ENCODE measurements at regions not wholly inside any gene's neighbourhood (a gene's known extent, or its start where the extent isn't known, plus 50 kb on each side); places are given as distances from the start of the nearest gene placed in this dataset.

DNA sequence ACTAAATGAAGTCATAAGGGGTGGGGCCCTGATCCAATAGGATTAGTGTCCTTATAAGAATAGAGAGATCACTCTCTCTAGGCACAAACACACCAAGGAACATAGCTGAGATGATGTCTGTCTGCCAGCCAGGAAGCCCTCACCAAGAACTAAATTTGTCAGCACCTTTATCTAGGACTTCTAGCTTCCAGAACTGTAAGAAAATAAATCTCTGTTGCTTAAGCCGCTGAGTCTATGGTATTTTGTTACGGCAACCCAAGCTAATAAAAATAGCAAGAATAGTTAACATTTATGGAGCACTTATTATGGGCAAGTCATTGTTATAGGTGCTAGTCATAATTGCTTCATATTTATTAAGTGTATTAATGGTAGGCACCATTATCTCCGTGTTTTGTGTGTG is 249.6 kb downstream of the MSRB3 start:
- Histone ChIP-seq H3K4me1 (ENCODE audit: control insufficient read depth, insufficient read depth, low read length, poor library complexity, severe bottlenecking) (no peaks in the 10 kb centered on the region), H3K27me3 (ENCODE audit: control insufficient read depth, insufficient read depth, low read length) (no peaks in the 10 kb centered on the region), H3K9me3 (ENCODE audit: control insufficient read depth in 2 of 2, low read length in 2 of 2) (no peaks in the 10 kb centered on the region), H3K27ac (ENCODE audit: insufficient read depth, low read length, poor library complexity, severe bottlenecking) (no peak overlapping the region), H3K36me3 (ENCODE audit: control insufficient read depth, insufficient read depth, low read length) (no peaks in the 10 kb centered on the region), H3K4me3 (ENCODE audit: low read depth, low read length) (no peak overlapping the region)
- H3K9me3 Mint-ChIP-seq: peaks cover 0 to 8% (median 2%) of the 10 kb centered on the region in 7 donors
- no peaks in the 10 kb centered on the region for H3K36me3 Mint-ChIP-seq
- no peak overlapping the region for H3K4me3 Mint-ChIP-seq
- ATAC-seq (ENCODE audit: low read depth in 2 of 2) (no peak), DNase-seq (no peak)
- H3K27ac Mint-ChIP-seq: no peak overlapping the region
- H3K27me3 Mint-ChIP-seq: peaks cover 4% of the 10 kb centered on the region
- H3K4me1 Mint-ChIP-seq: peaks cover 0 to 1% (median 0%) of the 10 kb centered on the region in 4 donors

- H3K27me3 ChIP-seq (ENCODE audit: control insufficient read depth, insufficient read depth, low read length): no peaks in the 10 kb centered on the region
- Mint-ChIP-seq H3K27ac (no peak overlapping the region), H3K4me3 (peak overlapping the region in 1 of 4 donors; percentile 52), H3K9me3 (peaks cover 0 to 8% (median 2%) of the 10 kb centered on the region in 7 donors), H3K27me3 (peaks cover 8% of the 10 kb centered on the region), H3K36me3 (no peaks in the 10 kb centered on the region), H3K4me1 (peaks cover 0 to 4% (median 0%) of the 10 kb centered on the region in 4 donors)
- H3K4me1 ChIP-seq (ENCODE audit: control insufficient read depth, insufficient read depth, low read length, poor library complexity, severe bottlenecking): no peaks in the 10 kb centered on the region
- DNase-seq (no peak), ATAC-seq (ENCODE audit: low read depth in 2 of 2) (no peak)
- H3K27ac ChIP-seq (ENCODE audit: insufficient read depth, low read length, poor library complexity, severe bottlenecking): no peak overlapping the region
- H3K4me3 ChIP-seq (ENCODE audit: low read depth, low read length): no peak overlapping the region
- no peaks in the 10 kb centered on the region for H3K9me3 ChIP-seq (ENCODE audit: control insufficient read depth in 2 of 2, low read length in 2 of 2)
- H3K36me3 ChIP-seq (ENCODE audit: control insufficient read depth, insufficient read depth, low read length): no peaks in the 10 kb centered on the region
These were observed 250.6 kb downstream of the MSRB3 start for GRCh38 chr12:65529106-65529505.

GRCh38 chr12:65529771-65530435 is 251.4 kb downstream of the MSRB3 start:
- Histone ChIP-seq H3K4me3 (ENCODE audit: low read depth, low read length) (no peak overlapping the region), H3K36me3 (ENCODE audit: control insufficient read depth, insufficient read depth, low read length) (no peaks in the 10 kb centered on the region), H3K27ac (ENCODE audit: insufficient read depth, low read length, poor library complexity, severe bottlenecking) (no peak overlapping the region), H3K9me3 (ENCODE audit: control insufficient read depth in 2 of 2, low read length in 2 of 2) (no peaks in the 10 kb centered on the region), H3K4me1 (ENCODE audit: control insufficient read depth, insufficient read depth, low read length, poor library complexity, severe bottlenecking) (no peaks in the 10 kb centered on the region), H3K27me3 (ENCODE audit: control insufficient read depth, insufficient read depth, low read length) (no peaks in the 10 kb centered on the region)
- DNase-seq (no peak), ATAC-seq (ENCODE audit: low read depth in 2 of 2) (no peak)
- Mint-ChIP-seq H3K9me3 (peaks cover 0 to 8% (median 2%) of the 10 kb centered on the region in 7 donors), H3K27ac (no peak overlapping the region), H3K27me3 (peaks cover 8% of the 10 kb centered on the region), H3K36me3 (no peaks in the 10 kb centered on the region), H3K4me1 (peaks cover 0 to 4% (median 0%) of the 10 kb centered on the region in 4 donors), H3K4me3 (no peak overlapping the region)

GRCh38 chr12:65532162-65532561 is 253.7 kb downstream of the MSRB3 start:
- Histone ChIP-seq H3K4me3 (ENCODE audit: low read depth, low read length) (no peak overlapping the region), H3K9me3 (ENCODE audit: control insufficient read depth in 2 of 2, low read length in 2 of 2) (no peaks in the 10 kb centered on the region), H3K27me3 (ENCODE audit: control insufficient read depth, insufficient read depth, low read length) (no peaks in the 10 kb centered on the region), H3K27ac (ENCODE audit: insufficient read depth, low read length, poor library complexity, severe bottlenecking) (no peak overlapping the region), H3K36me3 (ENCODE audit: control insufficient read depth, insufficient read depth, low read length) (no peaks in the 10 kb centered on the region), H3K4me1 (ENCODE audit: control insufficient read depth, insufficient read depth, low read length, poor library complexity, severe bottlenecking) (no peaks in the 10 kb centered on the region)
- no peak overlapping the region for H3K4me3 Mint-ChIP-seq
- H3K9me3 Mint-ChIP-seq: peaks cover 0 to 10% (median 2%) of the 10 kb centered on the region in 7 donors
- no peak overlapping the region for H3K27ac Mint-ChIP-seq
- ATAC-seq (ENCODE audit: low read depth in 2 of 2) (no peak), DNase-seq (no peak)
- H3K4me1 Mint-ChIP-seq: peaks cover 0 to 4% (median 0%) of the 10 kb centered on the region in 4 donors
- peaks cover 8% of the 10 kb centered on the region for H3K27me3 Mint-ChIP-seq
- H3K36me3 Mint-ChIP-seq: no peaks in the 10 kb centered on the region

- Mint-ChIP-seq H3K4me3 (no peak overlapping the region), H3K36me3 (no peaks in the 10 kb centered on the region), H3K4me1 (peaks cover 0 to 4% (median 0%) of the 10 kb centered on the region in 4 donors), H3K27me3 (peaks cover 8% of the 10 kb centered on the region), H3K27ac (no peak overlapping the region), H3K9me3 (peaks cover 0 to 10% (median 2%) of the 10 kb centered on the region in 7 donors)
- Histone ChIP-seq H3K4me1 (ENCODE audit: control insufficient read depth, insufficient read depth, low read length, poor library complexity, severe bottlenecking) (no peaks in the 10 kb centered on the region), H3K4me3 (ENCODE audit: low read depth, low read length) (no peak overlapping the region), H3K9me3 (ENCODE audit: control insufficient read depth in 2 of 2, low read length in 2 of 2) (no peaks in the 10 kb centered on the region), H3K36me3 (ENCODE audit: control insufficient read depth, insufficient read depth, low read length) (no peaks in the 10 kb centered on the region), H3K27me3 (ENCODE audit: control insufficient read depth, insufficient read depth, low read length) (no peaks in the 10 kb centered on the region), H3K27ac (ENCODE audit: insufficient read depth, low read length, poor library complexity, severe bottlenecking) (no peak overlapping the region)
- DNase-seq (no peak), ATAC-seq (ENCODE audit: low read depth in 2 of 2) (no peak)
These were observed 254.3 kb downstream of the MSRB3 start for GRCh38 chr12:65532764-65533163.

- H3K4me1 ChIP-seq (ENCODE audit: control insufficient read depth, insufficient read depth, low read length, poor library complexity, severe bottlenecking): no peaks in the 10 kb centered on the region
- H3K4me3 Mint-ChIP-seq: peak overlapping the region in 1 of 4 donors; percentile 13
- H3K27me3 Mint-ChIP-seq: peaks cover 8% of the 10 kb centered on the region
These were observed 254.8 kb downstream of the MSRB3 start for GRCh38 chr12:65533177-65533883.

GRCh38 chr12:65534238-65534841 is 255.9 kb downstream of the MSRB3 start:
- no peak overlapping the region for H3K4me3 Mint-ChIP-seq
- peak overlapping the region in 1 of 3 donors; percentile 45 for H3K27ac Mint-ChIP-seq
- Histone ChIP-seq H3K27ac (ENCODE audit: insufficient read depth, low read length, poor library complexity, severe bottlenecking) (no peak overlapping the region), H3K9me3 (ENCODE audit: control insufficient read depth in 2 of 2, low read length in 2 of 2) (no peaks in the 10 kb centered on the region), H3K4me1 (ENCODE audit: control insufficient read depth, insufficient read depth, low read length, poor library complexity, severe bottlenecking) (no peaks in the 10 kb centered on the region), H3K4me3 (ENCODE audit: low read depth, low read length) (no peak overlapping the region), H3K27me3 (ENCODE audit: control insufficient read depth, insufficient read depth, low read length) (no peaks in the 10 kb centered on the region), H3K36me3 (ENCODE audit: control insufficient read depth, insufficient read depth, low read length) (no peaks in the 10 kb centered on the region)
- DNase-seq (no peak), ATAC-seq (ENCODE audit: low read depth in 2 of 2) (no peak)
- no peaks in the 10 kb centered on the region for H3K36me3 Mint-ChIP-seq
- H3K9me3 Mint-ChIP-seq: peaks cover 0 to 10% (median 2%) of the 10 kb centered on the region in 7 donors
- peaks cover 8% of the 10 kb centered on the region for H3K27me3 Mint-ChIP-seq
- peaks cover 0 to 4% (median 0%) of the 10 kb centered on the region in 4 donors for H3K4me1 Mint-ChIP-seq

More at GRCh38 chr12:65533177-65533883, 254.8 kb downstream of the MSRB3 start:
- no peaks in the 10 kb centered on the region for H3K36me3 Mint-ChIP-seq
- DNase-seq: no peak
- H3K27ac ChIP-seq (ENCODE audit: insufficient read depth, low read length, poor library complexity, severe bottlenecking): no peak overlapping the region
- H3K27me3 ChIP-seq (ENCODE audit: control insufficient read depth, insufficient read depth, low read length): no peaks in the 10 kb centered on the region
- peaks cover 0 to 10% (median 2%) of the 10 kb centered on the region in 7 donors for H3K9me3 Mint-ChIP-seq
- peaks cover 0 to 4% (median 0%) of the 10 kb centered on the region in 4 donors for H3K4me1 Mint-ChIP-seq
- no peaks in the 10 kb centered on the region for H3K9me3 ChIP-seq (ENCODE audit: control insufficient read depth in 2 of 2, low read length in 2 of 2)
- H3K4me3 ChIP-seq (ENCODE audit: low read depth, low read length): no peak overlapping the region
- no peaks in the 10 kb centered on the region for H3K36me3 ChIP-seq (ENCODE audit: control insufficient read depth, insufficient read depth, low read length)
- H3K27ac Mint-ChIP-seq: no peak overlapping the region
- no peak for ATAC-seq (ENCODE audit: low read depth in 2 of 2)
